GM19238 (cell line): ENCODE measurements at regions not wholly inside any gene's neighbourhood (a gene's known extent, or its start where the extent isn't known, plus 50 kb on each side); places are given as distances from the start of the nearest gene placed in this dataset.

Experiments used
- DNase-seq: peaks from one replicate; pipeline ENCODE4 v3.0.0; 2011; ENCODE audit warnings: low spot score; ENCODE audit not compliant: insufficient read length

GRCh38 chr5:3736466-3736865 lies 140.8 kb downstream of the IRX1 start:
- DNase-seq: no peak

- DNase-seq: no peak
These were observed 141.3 kb downstream of the IRX1 start for GRCh38 chr5:3736926-3737325.

GRCh38 chr5:3738919-3739318 lies 143.3 kb downstream of the IRX1 start:
- no peak for DNase-seq

GRCh38 chr5:3740546-3741373 lies 145.1 kb downstream of the IRX1 start:
- DNase-seq: no peak

- no peak for DNase-seq
These were observed 145.7 kb downstream of the IRX1 start for GRCh38 chr5:3741374-3741770.

GRCh38 chr5:3742750-3743149 lies 147.1 kb downstream of the IRX1 start:
- no peak for DNase-seq

- no peak for DNase-seq
These were observed 156.2 kb downstream of the IRX1 start for GRCh38 chr5:3751846-3752245.

GRCh38 chr5:3778000-3778550 lies 182.4 kb downstream of the IRX1 start:
- DNase-seq: no peak

GRCh38 chr5:3778945-3779344 lies 183.3 kb downstream of the IRX1 start:
- no peak for DNase-seq

GRCh38 chr5:3780278-3780677 lies 184.6 kb downstream of the IRX1 start:
- no peak for DNase-seq

- no peak for DNase-seq
These were observed 185.3 kb downstream of the IRX1 start for GRCh38 chr5:3780907-3781306.

GRCh38 chr5:3784854-3785253 lies 189.2 kb downstream of the IRX1 start:
- DNase-seq: no peak

- DNase-seq: no peak
These were observed 190.5 kb downstream of the IRX1 start for GRCh38 chr5:3786165-3786564.

GRCh38 chr5:3786891-3787430 lies 191.3 kb downstream of the IRX1 start:
- no peak for DNase-seq

GRCh38 chr5:3787604-3788003 lies 192.0 kb downstream of the IRX1 start:
- DNase-seq: no peak

- no peak for DNase-seq
These were observed 194.0 kb downstream of the IRX1 start for GRCh38 chr5:3789519-3790193.

- DNase-seq: no peak
These were observed 197.5 kb downstream of the IRX1 start for GRCh38 chr5:3793162-3793561.

- no peak for DNase-seq
These were observed 199.0 kb downstream of the IRX1 start for GRCh38 chr5:3794611-3795010.

GRCh38 chr5:3796736-3797135 lies 201.1 kb downstream of the IRX1 start:
- DNase-seq: no peak

GRCh38 chr5:3801967-3802366 lies 206.3 kb downstream of the IRX1 start:
- DNase-seq: no peak

- DNase-seq: no peak
These were observed 213.8 kb downstream of the IRX1 start for GRCh38 chr5:3809455-3809854.

- no peak for DNase-seq
These were observed 215.5 kb downstream of the IRX1 start for GRCh38 chr5:3811116-3811515.
